ENCODE measurements at regions not wholly inside any gene's neighbourhood (a gene's known extent, or its start where the extent isn't known, plus 50 kb on each side); places are given as distances from the start of the nearest gene placed in this dataset.

GRCh38 chr5:143749581-143750205 is 62.3 kb upstream of the HMHB1 start:
- TF ChIP-seq, protein P1, sequence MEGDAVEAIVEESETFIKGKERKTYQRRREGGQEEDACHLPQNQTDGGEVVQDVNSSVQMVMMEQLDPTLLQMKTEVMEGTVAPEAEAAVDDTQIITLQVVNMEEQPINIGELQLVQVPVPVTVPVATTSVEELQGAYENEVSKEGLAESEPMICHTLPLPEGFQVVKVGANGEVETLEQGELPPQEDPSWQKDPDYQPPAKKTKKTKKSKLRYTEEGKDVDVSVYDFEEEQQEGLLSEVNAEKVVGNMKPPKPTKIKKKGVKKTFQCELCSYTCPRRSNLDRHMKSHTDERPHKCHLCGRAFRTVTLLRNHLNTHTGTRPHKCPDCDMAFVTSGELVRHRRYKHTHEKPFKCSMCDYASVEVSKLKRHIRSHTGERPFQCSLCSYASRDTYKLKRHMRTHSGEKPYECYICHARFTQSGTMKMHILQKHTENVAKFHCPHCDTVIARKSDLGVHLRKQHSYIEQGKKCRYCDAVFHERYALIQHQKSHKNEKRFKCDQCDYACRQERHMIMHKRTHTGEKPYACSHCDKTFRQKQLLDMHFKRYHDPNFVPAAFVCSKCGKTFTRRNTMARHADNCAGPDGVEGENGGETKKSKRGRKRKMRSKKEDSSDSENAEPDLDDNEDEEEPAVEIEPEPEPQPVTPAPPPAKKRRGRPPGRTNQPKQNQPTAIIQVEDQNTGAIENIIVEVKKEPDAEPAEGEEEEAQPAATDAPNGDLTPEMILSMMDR (IDR thresholded peaks at IDR 0.05): no peak
- TF ChIP-seq POLR2AphosphoS5 (IDR thresholded peaks at IDR 0.05): peak in 1 of 4 donors; percentile 12

All from sigmoid colon (tissue), 4 donors.